ENCODE measurements at regions not wholly inside any gene's neighbourhood (a gene's known extent, or its start where the extent isn't known, plus 50 kb on each side); places are given as distances from the start of the nearest gene placed in this dataset.

- no peak for DNase-seq (ENCODE audit: extremely low spot score in 2 of 2)
- Histone ChIP-seq H3K4me1 (no peaks in the 10 kb centered on the region), H3K9me3 (no peaks in the 10 kb centered on the region), H3K36me3 (no peaks in the 10 kb centered on the region), H3K27ac (no peak overlapping the region), H3K27me3 (no peaks in the 10 kb centered on the region), H3K4me3 (no peak overlapping the region)
- TF ChIP-seq, protein P1, sequence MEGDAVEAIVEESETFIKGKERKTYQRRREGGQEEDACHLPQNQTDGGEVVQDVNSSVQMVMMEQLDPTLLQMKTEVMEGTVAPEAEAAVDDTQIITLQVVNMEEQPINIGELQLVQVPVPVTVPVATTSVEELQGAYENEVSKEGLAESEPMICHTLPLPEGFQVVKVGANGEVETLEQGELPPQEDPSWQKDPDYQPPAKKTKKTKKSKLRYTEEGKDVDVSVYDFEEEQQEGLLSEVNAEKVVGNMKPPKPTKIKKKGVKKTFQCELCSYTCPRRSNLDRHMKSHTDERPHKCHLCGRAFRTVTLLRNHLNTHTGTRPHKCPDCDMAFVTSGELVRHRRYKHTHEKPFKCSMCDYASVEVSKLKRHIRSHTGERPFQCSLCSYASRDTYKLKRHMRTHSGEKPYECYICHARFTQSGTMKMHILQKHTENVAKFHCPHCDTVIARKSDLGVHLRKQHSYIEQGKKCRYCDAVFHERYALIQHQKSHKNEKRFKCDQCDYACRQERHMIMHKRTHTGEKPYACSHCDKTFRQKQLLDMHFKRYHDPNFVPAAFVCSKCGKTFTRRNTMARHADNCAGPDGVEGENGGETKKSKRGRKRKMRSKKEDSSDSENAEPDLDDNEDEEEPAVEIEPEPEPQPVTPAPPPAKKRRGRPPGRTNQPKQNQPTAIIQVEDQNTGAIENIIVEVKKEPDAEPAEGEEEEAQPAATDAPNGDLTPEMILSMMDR (IDR thresholded peaks at IDR 0.05) = no peak
- TF ChIP-seq POLR2A (IDR thresholded peaks at IDR 0.05) = no peak
- no peak for TF ChIP-seq POLR2AphosphoS5 (IDR thresholded peaks at IDR 0.05; ENCODE audit: insufficient read depth in 1 of 2, low read depth in 1 of 2)
- intact Hi-C loops (cut with DNase I) = no loop called here
These were observed 944.8 kb downstream of the DTWD2 start for GRCh38 chr5:118043531-118043930.

- no peaks in the 10 kb centered on the region for H3K4me1 ChIP-seq
- TF ChIP-seq POLR2A (IDR thresholded peaks at IDR 0.05) (no peak), POLR2AphosphoS5 (IDR thresholded peaks at IDR 0.05; ENCODE audit: insufficient read depth in 1 of 2, low read depth in 1 of 2) (no peak)
- TF ChIP-seq, protein P1 (IDR thresholded peaks at IDR 0.05) = no peak
- H3K27ac ChIP-seq = no peak overlapping the region
- no peak overlapping the region for H3K4me3 ChIP-seq
- intact Hi-C loops (cut with DNase I) = no loop called here
- no peak for DNase-seq (ENCODE audit: extremely low spot score in 2 of 2)
- H3K9me3 ChIP-seq = no peaks in the 10 kb centered on the region
- H3K36me3 ChIP-seq = no peaks in the 10 kb centered on the region
- H3K27me3 ChIP-seq = no peaks in the 10 kb centered on the region
These were observed 946.3 kb downstream of the DTWD2 start for GRCh38 chr5:118042076-118042475.

DNA sequence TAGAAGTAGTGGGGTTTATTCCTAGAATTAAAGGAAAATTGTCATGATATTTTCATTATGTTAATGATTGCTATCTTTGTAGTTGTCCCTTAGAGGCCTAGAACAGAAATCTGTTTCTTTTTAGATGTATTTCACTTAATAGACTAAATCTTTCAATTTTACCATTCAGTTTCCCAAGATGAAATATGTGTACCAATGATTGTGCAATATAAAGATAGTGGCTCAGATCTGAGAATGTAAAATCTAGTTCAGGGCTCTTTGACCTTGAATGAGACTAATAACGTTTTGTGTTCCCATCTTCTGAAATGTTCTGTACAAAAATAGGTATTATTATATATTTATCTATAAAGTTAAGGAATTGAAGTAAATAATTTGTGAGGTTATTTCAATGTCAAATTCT lies 947.9 kb downstream of the DTWD2 start:
- Histone ChIP-seq H3K27me3 (no peaks in the 10 kb centered on the region), H3K4me3 (no peak overlapping the region), H3K9me3 (no peaks in the 10 kb centered on the region), H3K36me3 (no peaks in the 10 kb centered on the region), H3K27ac (no peak overlapping the region), H3K4me1 (no peaks in the 10 kb centered on the region)
- no peak for DNase-seq (ENCODE audit: extremely low spot score in 2 of 2)
- intact Hi-C loops (cut with DNase I) = no loop called here
- TF ChIP-seq, protein P1 (IDR thresholded peaks at IDR 0.05) = no peak
- TF ChIP-seq POLR2A (IDR thresholded peaks at IDR 0.05) = no peak
- no peak for TF ChIP-seq POLR2AphosphoS5 (IDR thresholded peaks at IDR 0.05; ENCODE audit: insufficient read depth in 1 of 2, low read depth in 1 of 2)

DNA sequence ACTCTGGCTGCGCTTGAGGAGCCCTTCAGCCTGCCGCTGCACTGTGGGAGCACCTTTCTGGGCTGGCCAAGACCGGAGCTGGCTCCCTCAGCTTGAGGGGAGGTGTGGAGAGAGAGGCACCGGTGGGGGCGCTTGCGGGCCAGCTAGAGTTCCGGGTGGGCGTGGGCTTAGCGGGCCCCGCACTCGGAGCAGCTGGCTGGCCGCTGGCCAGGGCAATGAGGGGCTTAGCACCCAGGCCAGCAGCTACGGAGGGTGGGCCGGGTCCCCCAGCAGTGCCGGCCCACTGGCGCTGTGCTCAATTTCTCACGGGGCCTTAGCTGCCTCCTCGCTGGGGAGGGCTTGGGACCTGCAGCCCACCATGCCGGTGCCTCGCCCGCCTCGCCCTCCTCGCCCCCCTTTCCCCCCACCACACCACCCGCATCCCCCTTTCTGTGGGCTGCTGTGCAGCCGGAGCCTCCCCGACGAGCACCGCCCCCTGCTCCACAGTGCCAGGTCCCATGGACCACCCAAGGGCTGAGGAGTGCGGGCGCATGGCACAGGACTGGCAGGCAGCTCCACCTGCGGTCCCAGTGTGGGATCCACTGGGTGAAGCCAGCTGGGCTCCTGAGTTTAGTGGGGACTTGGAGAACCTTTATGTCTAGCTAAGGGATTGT lies 954.5 kb downstream of the DTWD2 start:
- TF ChIP-seq, protein P1 (IDR thresholded peaks at IDR 0.05) = no peak
- TF ChIP-seq POLR2A (IDR thresholded peaks at IDR 0.05) (no peak), POLR2AphosphoS5 (IDR thresholded peaks at IDR 0.05; ENCODE audit: insufficient read depth in 1 of 2, low read depth in 1 of 2) (no peak)
- Histone ChIP-seq H3K27ac (no peak overlapping the region), H3K9me3 (no peaks in the 10 kb centered on the region), H3K4me1 (no peaks in the 10 kb centered on the region), H3K36me3 (no peaks in the 10 kb centered on the region), H3K27me3 (no peaks in the 10 kb centered on the region), H3K4me3 (no peak overlapping the region)
- intact Hi-C loops (cut with DNase I) = no loop called here
- no peak for DNase-seq (ENCODE audit: extremely low spot score in 2 of 2)

- no peak for TF ChIP-seq POLR2A (IDR thresholded peaks at IDR 0.05)
- TF ChIP-seq, protein P1 (IDR thresholded peaks at IDR 0.05) = no peak
- no peak for TF ChIP-seq POLR2AphosphoS5 (IDR thresholded peaks at IDR 0.05; ENCODE audit: insufficient read depth in 1 of 2, low read depth in 1 of 2)
- intact Hi-C loops (cut with DNase I) = no loop called here
- no peaks in the 10 kb centered on the region for H3K36me3 ChIP-seq
- no peaks in the 10 kb centered on the region for H3K27me3 ChIP-seq
- H3K4me3 ChIP-seq = no peak overlapping the region
- H3K27ac ChIP-seq = no peak overlapping the region
- H3K9me3 ChIP-seq = no peaks in the 10 kb centered on the region
- DNase-seq (ENCODE audit: extremely low spot score in 2 of 2) = no peak
- H3K4me1 ChIP-seq = no peaks in the 10 kb centered on the region
These were observed 958.5 kb downstream of the DTWD2 start for GRCh38 chr5:118029807-118030206.

Measured in vagina (tissue), 2 donors.